ENCODE measurements at regions not wholly inside any gene's neighbourhood (a gene's known extent, or its start where the extent isn't known, plus 50 kb on each side); places are given as distances from the start of the nearest gene placed in this dataset.

- Histone ChIP-seq H3K4ac (ENCODE audit: low read depth, low read length) (no peak overlapping the region), H2AK5ac (ENCODE audit: low read length) (no peak overlapping the region), H4K8ac (ENCODE audit: low read depth, low read length) (no peak overlapping the region), H3K79me1 (ENCODE audit: low read length) (no peaks in the 10 kb centered on the region), H2BK5ac (ENCODE audit: low read depth, low read length, poor library complexity) (no peak overlapping the region), H4K12ac (ENCODE audit: low read depth, low read length) (no peak overlapping the region), H3K14ac (ENCODE audit: low read length) (no peak overlapping the region), H2BK120ac (ENCODE audit: insufficient read depth, low read length, poor library complexity) (no peak overlapping the region), H3K79me2 (ENCODE audit: control insufficient read depth, insufficient read depth, low read length, poor library complexity) (no peaks in the 10 kb centered on the region), H3K4me2 (ENCODE audit: low read length) (no peak overlapping the region), H3K23ac (ENCODE audit: low read length) (no peak overlapping the region), H3K27ac (ENCODE audit: low read depth, low read length) (no peak overlapping the region), H2AFZ (ENCODE audit: insufficient read depth, low read length, poor library complexity) (no peak overlapping the region), H3K18ac (ENCODE audit: low read length) (no peak overlapping the region), H2BK12ac (ENCODE audit: low read length) (no peak overlapping the region), H3K4me1 (ENCODE audit: control insufficient read depth in 1 of 2, insufficient read depth in 2 of 2, low read length in 2 of 2) (no peaks in the 10 kb centered on the region), H3K9ac (ENCODE audit: low read length) (no peak overlapping the region), H3K27me3 (ENCODE audit: insufficient read depth, low read length) (no peaks in the 10 kb centered on the region), H4K91ac (ENCODE audit: low read depth, low read length) (no peak overlapping the region), H3K4me3 (ENCODE audit: low read depth, low read length) (no peak overlapping the region), H3K36me3 (ENCODE audit: control insufficient read depth in 1 of 2, insufficient read depth in 2 of 2, low read length in 2 of 2) (no peaks in the 10 kb centered on the region), H3K9me3 (ENCODE audit: insufficient read depth, low read depth, low read length) (no peaks in the 10 kb centered on the region)
- WGBS (ENCODE audit: extremely low coverage, insufficient coverage, insufficient read length), result no CpG with 5 or more reads among the region's 1 CpG
- DNase-seq, result no peak
Observed at GRCh38 chr4:14318671-14319070, 683.6 kb upstream of the CPEB2 start.

DNA sequence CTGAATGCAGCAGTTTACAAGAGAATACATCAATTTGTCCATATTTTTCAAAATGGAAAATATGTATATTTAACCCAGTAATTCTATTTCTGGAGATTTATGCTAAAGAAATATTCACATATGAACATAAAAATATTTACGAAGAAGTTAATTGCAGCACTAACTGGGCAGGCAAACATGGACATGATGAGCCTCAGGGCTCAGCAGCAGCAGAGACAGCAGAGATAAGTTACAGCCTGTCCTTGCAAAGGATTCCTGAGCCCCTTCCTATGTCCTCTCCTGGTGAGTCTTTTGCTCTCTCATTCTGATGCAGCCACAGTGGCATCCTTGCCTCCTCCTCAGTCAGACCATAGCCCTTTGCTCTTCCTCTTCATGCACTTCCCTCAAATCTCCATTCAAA is 680.6 kb upstream of the CPEB2 start:
- H2BK5ac ChIP-seq (ENCODE audit: low read depth, low read length, poor library complexity), result no peak overlapping the region
- no peak overlapping the region for H3K4me3 ChIP-seq (ENCODE audit: low read depth, low read length)
- no peaks in the 10 kb centered on the region for H3K79me1 ChIP-seq (ENCODE audit: low read length)
- H3K23ac ChIP-seq (ENCODE audit: low read length), result no peak overlapping the region
- H4K12ac ChIP-seq (ENCODE audit: low read depth, low read length), result no peak overlapping the region
- no peaks in the 10 kb centered on the region for H3K4me1 ChIP-seq (ENCODE audit: control insufficient read depth in 1 of 2, insufficient read depth in 2 of 2, low read length in 2 of 2)
- H3K9ac ChIP-seq (ENCODE audit: low read length), result no peak overlapping the region
- no peaks in the 10 kb centered on the region for H3K79me2 ChIP-seq (ENCODE audit: control insufficient read depth, insufficient read depth, low read length, poor library complexity)
- H3K18ac ChIP-seq (ENCODE audit: low read length), result no peak overlapping the region
- no peak overlapping the region for H2BK120ac ChIP-seq (ENCODE audit: insufficient read depth, low read length, poor library complexity)
- no peak overlapping the region for H4K8ac ChIP-seq (ENCODE audit: low read depth, low read length)
- no peaks in the 10 kb centered on the region for H3K36me3 ChIP-seq (ENCODE audit: control insufficient read depth in 1 of 2, insufficient read depth in 2 of 2, low read length in 2 of 2)
- H2BK12ac ChIP-seq (ENCODE audit: low read length), result no peak overlapping the region
- no peak for DNase-seq
- H3K27ac ChIP-seq (ENCODE audit: low read depth, low read length), result no peak overlapping the region
- no peaks in the 10 kb centered on the region for H3K27me3 ChIP-seq (ENCODE audit: insufficient read depth, low read length)
- no peaks in the 10 kb centered on the region for H3K9me3 ChIP-seq (ENCODE audit: insufficient read depth, low read depth, low read length)
- no peak overlapping the region for H2AK5ac ChIP-seq (ENCODE audit: low read length)
- H4K91ac ChIP-seq (ENCODE audit: low read depth, low read length), result no peak overlapping the region
- no peak overlapping the region for H2AFZ ChIP-seq (ENCODE audit: insufficient read depth, low read length, poor library complexity)
- H3K4me2 ChIP-seq (ENCODE audit: low read length), result no peak overlapping the region
- H3K4ac ChIP-seq (ENCODE audit: low read depth, low read length), result no peak overlapping the region
- H3K14ac ChIP-seq (ENCODE audit: low read length), result no peak overlapping the region
- no CpG with 5 or more reads among the region's 1 CpG for WGBS (ENCODE audit: extremely low coverage, insufficient coverage, insufficient read length)

DNA sequence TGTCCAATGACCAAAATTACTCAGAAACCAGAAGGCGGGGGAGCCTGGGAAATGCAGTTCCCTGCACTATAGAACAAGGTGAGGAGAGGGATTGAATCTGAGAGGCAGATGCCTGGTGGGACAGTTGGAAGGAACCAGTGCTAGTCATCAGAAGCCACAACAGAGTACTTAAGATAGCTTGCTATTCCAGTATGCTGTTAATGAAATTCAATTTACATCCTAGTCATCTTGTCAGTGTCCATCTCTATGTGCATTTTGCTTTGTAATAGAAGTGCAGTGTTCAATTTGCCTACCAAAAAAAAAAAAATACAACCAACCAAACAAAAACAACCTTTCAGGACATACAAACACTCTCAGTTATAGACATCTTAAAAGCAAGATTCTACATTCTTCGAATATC is 679.1 kb upstream of the CPEB2 start:
- Histone ChIP-seq H3K4me1 (ENCODE audit: control insufficient read depth in 1 of 2, insufficient read depth in 2 of 2, low read length in 2 of 2) (no peaks in the 10 kb centered on the region), H2AK5ac (ENCODE audit: low read length) (no peak overlapping the region), H2BK5ac (ENCODE audit: low read depth, low read length, poor library complexity) (no peak overlapping the region), H3K4ac (ENCODE audit: low read depth, low read length) (no peak overlapping the region), H3K4me2 (ENCODE audit: low read length) (no peak overlapping the region), H3K14ac (ENCODE audit: low read length) (no peak overlapping the region), H3K4me3 (ENCODE audit: low read depth, low read length) (no peak overlapping the region), H3K18ac (ENCODE audit: low read length) (no peak overlapping the region), H3K27ac (ENCODE audit: low read depth, low read length) (no peak overlapping the region), H3K79me1 (ENCODE audit: low read length) (no peaks in the 10 kb centered on the region), H4K8ac (ENCODE audit: low read depth, low read length) (no peak overlapping the region), H3K23ac (ENCODE audit: low read length) (no peak overlapping the region), H2BK120ac (ENCODE audit: insufficient read depth, low read length, poor library complexity) (no peak overlapping the region), H3K9me3 (ENCODE audit: insufficient read depth, low read depth, low read length) (no peaks in the 10 kb centered on the region), H3K36me3 (ENCODE audit: control insufficient read depth in 1 of 2, insufficient read depth in 2 of 2, low read length in 2 of 2) (no peaks in the 10 kb centered on the region), H4K12ac (ENCODE audit: low read depth, low read length) (no peak overlapping the region), H2AFZ (ENCODE audit: insufficient read depth, low read length, poor library complexity) (no peak overlapping the region), H2BK12ac (ENCODE audit: low read length) (no peak overlapping the region), H4K91ac (ENCODE audit: low read depth, low read length) (no peak overlapping the region), H3K27me3 (ENCODE audit: insufficient read depth, low read length) (no peaks in the 10 kb centered on the region), H3K9ac (ENCODE audit: low read length) (no peak overlapping the region), H3K79me2 (ENCODE audit: control insufficient read depth, insufficient read depth, low read length, poor library complexity) (no peaks in the 10 kb centered on the region)
- no CpG with 5 or more reads among the region's 2 CpGs for WGBS (ENCODE audit: extremely low coverage, insufficient coverage, insufficient read length)
- DNase-seq, result no peak

DNA sequence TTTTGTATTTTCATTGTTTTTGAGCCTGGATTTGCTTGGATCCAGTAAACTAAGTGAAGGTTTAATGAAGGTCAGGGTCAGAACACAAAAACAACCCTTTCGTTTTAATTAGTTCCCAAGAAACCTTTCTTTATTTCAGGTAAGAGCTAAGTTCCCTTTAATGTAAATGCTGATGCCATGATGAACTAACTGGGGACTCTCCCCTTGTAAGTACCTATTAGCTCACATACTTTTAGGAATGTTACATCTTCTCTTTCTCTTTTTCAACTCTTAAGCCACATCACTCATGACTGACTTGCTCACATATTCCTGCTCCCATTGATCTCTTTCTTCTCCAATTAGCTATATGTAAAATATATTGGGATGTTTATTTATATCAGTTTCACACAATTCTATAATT is 673.1 kb upstream of the CPEB2 start:
- Histone ChIP-seq H3K18ac (ENCODE audit: low read length) (no peak overlapping the region), H3K14ac (ENCODE audit: low read length) (no peak overlapping the region), H2AK5ac (ENCODE audit: low read length) (no peak overlapping the region), H2BK12ac (ENCODE audit: low read length) (no peak overlapping the region), H4K91ac (ENCODE audit: low read depth, low read length) (no peak overlapping the region), H2AFZ (ENCODE audit: insufficient read depth, low read length, poor library complexity) (no peak overlapping the region), H4K12ac (ENCODE audit: low read depth, low read length) (no peak overlapping the region), H3K79me1 (ENCODE audit: low read length) (no peaks in the 10 kb centered on the region), H3K23ac (ENCODE audit: low read length) (no peak overlapping the region), H3K4me2 (ENCODE audit: low read length) (no peak overlapping the region), H3K27ac (ENCODE audit: low read depth, low read length) (no peak overlapping the region), H3K4me3 (ENCODE audit: low read depth, low read length) (no peak overlapping the region), H4K8ac (ENCODE audit: low read depth, low read length) (no peak overlapping the region), H3K79me2 (ENCODE audit: control insufficient read depth, insufficient read depth, low read length, poor library complexity) (no peaks in the 10 kb centered on the region), H3K4me1 (ENCODE audit: control insufficient read depth in 1 of 2, insufficient read depth in 2 of 2, low read length in 2 of 2) (no peaks in the 10 kb centered on the region), H2BK5ac (ENCODE audit: low read depth, low read length, poor library complexity) (no peak overlapping the region), H3K4ac (ENCODE audit: low read depth, low read length) (no peak overlapping the region), H3K9me3 (ENCODE audit: insufficient read depth, low read depth, low read length) (no peaks in the 10 kb centered on the region), H3K36me3 (ENCODE audit: control insufficient read depth in 1 of 2, insufficient read depth in 2 of 2, low read length in 2 of 2) (no peaks in the 10 kb centered on the region), H3K9ac (ENCODE audit: low read length) (no peak overlapping the region), H2BK120ac (ENCODE audit: insufficient read depth, low read length, poor library complexity) (no peak overlapping the region), H3K27me3 (ENCODE audit: insufficient read depth, low read length) (no peaks in the 10 kb centered on the region)
- no CpG with 5 or more reads among the region's 1 CpG for WGBS (ENCODE audit: extremely low coverage, insufficient coverage, insufficient read length)
- DNase-seq, result no peak

All from trophoblast cell (in vitro differentiated cells and primary cell).